Osteocyte (in vitro differentiated cells): ENCODE measurements at regions not wholly inside any gene's neighbourhood (a gene's known extent, or its start where the extent isn't known, plus 50 kb on each side); places are given as distances from the start of the nearest gene placed in this dataset.

Source experiments
- DNase-seq: peaks from one replicate; pipeline ENCODE4 v3.0.0; 2021; ENCODE audit warnings: mixed read lengths; ENCODE audit not compliant: unreplicated experiment; ENCODE audit errors: extremely low spot score
- H3K27ac Mint-ChIP-seq: one replicate; pipeline ENCODE4 v1.8.0; 2021; ENCODE audit warnings: mild to moderate bottlenecking, mixed read lengths; ENCODE audit not compliant: unreplicated experiment
- H3K27me3 Mint-ChIP-seq: one replicate; pipeline ENCODE4 v1.8.0; 2021; ENCODE audit warnings: mixed read lengths; ENCODE audit not compliant: unreplicated experiment
- H3K36me3 Mint-ChIP-seq: one replicate; pipeline ENCODE4 v1.8.0; 2021; ENCODE audit warnings: mixed read lengths; ENCODE audit not compliant: unreplicated experiment
- H3K4me1 Mint-ChIP-seq: one replicate; pipeline ENCODE4 v1.8.0; 2021; ENCODE audit warnings: mixed read lengths; ENCODE audit not compliant: unreplicated experiment
- H3K4me3 Mint-ChIP-seq: one replicate; pipeline ENCODE4 v1.8.0; 2021; ENCODE audit warnings: mild to moderate bottlenecking, moderate library complexity, mixed read lengths; ENCODE audit not compliant: unreplicated experiment
- H3K9me3 Mint-ChIP-seq: one replicate; pipeline ENCODE4 v1.8.0; 2021; ENCODE audit warnings: mixed read lengths; ENCODE audit not compliant: unreplicated experiment
- TF ChIP-seq, protein P1 (sequence below): fragments of 200-600 bp; sonication (generic); IDR thresholded peaks from 2 replicates; pipeline ENCODE4 v1.5.0; 2021; ENCODE audit warnings: antibody characterized with exemption, mild to moderate bottlenecking, moderate library complexity

- Mint-ChIP-seq H3K27me3 (no peaks in the 10 kb centered on the region), H3K36me3 (no peaks in the 10 kb centered on the region), H3K9me3 (no peaks in the 10 kb centered on the region), H3K4me3 (no peak overlapping the region), H3K27ac (no peak overlapping the region), H3K4me1 (no peaks in the 10 kb centered on the region)
- no peak for DNase-seq
- TF ChIP-seq, protein P1, sequence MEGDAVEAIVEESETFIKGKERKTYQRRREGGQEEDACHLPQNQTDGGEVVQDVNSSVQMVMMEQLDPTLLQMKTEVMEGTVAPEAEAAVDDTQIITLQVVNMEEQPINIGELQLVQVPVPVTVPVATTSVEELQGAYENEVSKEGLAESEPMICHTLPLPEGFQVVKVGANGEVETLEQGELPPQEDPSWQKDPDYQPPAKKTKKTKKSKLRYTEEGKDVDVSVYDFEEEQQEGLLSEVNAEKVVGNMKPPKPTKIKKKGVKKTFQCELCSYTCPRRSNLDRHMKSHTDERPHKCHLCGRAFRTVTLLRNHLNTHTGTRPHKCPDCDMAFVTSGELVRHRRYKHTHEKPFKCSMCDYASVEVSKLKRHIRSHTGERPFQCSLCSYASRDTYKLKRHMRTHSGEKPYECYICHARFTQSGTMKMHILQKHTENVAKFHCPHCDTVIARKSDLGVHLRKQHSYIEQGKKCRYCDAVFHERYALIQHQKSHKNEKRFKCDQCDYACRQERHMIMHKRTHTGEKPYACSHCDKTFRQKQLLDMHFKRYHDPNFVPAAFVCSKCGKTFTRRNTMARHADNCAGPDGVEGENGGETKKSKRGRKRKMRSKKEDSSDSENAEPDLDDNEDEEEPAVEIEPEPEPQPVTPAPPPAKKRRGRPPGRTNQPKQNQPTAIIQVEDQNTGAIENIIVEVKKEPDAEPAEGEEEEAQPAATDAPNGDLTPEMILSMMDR = no peak
Measured at GRCh38 chr13:79121286-79121685, 284.8 kb downstream of the RBM26 start.

- H3K36me3 Mint-ChIP-seq = no peaks in the 10 kb centered on the region
- no peak for DNase-seq
- H3K27me3 Mint-ChIP-seq = no peaks in the 10 kb centered on the region
Measured at GRCh38 chr13:79119578-79120107, 286.4 kb downstream of the RBM26 start.

DNA sequence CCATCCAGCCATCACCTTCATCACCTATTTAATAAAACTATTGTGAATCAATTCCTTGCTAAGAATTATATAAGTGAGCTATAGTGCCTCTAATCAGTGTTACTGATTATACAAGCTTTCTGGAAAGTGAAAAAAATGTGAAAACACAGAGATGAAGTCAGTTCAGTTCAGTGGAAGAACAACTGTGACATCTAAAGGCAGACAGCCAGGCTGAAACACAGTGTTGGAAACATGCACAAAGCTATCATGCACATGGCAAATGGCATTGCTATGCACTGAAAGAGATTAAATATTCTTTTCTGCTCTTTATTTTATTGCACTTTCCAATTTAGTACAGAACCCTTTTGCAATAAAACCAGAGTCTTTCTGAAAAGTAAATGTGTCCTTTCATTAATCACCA, 294.0 kb downstream of the RBM26 start:
- no peaks in the 10 kb centered on the region for H3K36me3 Mint-ChIP-seq
- peaks cover 2% of the 10 kb centered on the region for H3K27me3 Mint-ChIP-seq
- H3K27ac Mint-ChIP-seq = no peak overlapping the region
- no peaks in the 10 kb centered on the region for H3K9me3 Mint-ChIP-seq
- TF ChIP-seq, protein P1 = no peak
- H3K4me1 Mint-ChIP-seq = no peaks in the 10 kb centered on the region
- no peak overlapping the region for H3K4me3 Mint-ChIP-seq
- DNase-seq = no peak

More at GRCh38 chr13:79119578-79120107, 286.4 kb downstream of the RBM26 start:
- Mint-ChIP-seq H3K4me3 (no peak overlapping the region), H3K4me1 (no peaks in the 10 kb centered on the region), H3K27ac (no peak overlapping the region), H3K9me3 (no peaks in the 10 kb centered on the region)
- TF ChIP-seq, protein P1 = no peak

DNA sequence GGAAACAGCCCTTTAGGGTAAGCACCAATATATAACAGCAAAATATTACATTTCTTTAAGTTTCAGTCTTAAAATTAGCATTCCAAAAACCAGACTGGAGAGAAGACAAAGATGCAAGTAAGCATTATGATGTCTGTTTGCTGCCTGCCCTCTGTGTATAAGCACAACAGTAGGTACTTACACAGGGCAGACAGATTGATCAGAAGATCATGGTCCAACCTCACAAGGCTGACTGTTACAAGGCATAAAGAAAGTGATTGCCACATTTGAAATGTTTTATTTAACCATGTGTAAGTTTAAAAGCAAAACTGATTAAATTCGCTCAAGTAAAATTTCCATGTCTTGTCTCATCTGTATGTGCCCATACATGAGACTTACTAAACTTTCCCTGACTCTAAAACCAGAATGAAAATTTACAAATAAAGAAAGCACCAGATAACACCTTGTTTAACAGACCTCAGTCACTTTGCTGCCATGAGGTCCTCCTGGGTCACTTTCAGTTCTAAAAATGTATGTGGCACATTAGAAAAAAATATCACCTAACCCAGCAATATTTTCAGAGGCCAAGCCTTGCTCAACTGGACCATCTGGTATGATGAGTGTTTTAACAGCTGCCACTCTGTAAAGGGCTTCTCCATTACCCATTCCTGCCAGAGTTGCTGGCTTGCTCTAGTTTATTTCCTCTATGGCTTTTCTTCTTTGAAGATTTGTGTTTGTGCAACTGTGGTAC, 297.0 kb downstream of the RBM26 start:
- no peak for DNase-seq
- no peak overlapping the region for H3K27ac Mint-ChIP-seq
- no peaks in the 10 kb centered on the region for H3K9me3 Mint-ChIP-seq
- no peak overlapping the region for H3K4me3 Mint-ChIP-seq
- TF ChIP-seq, protein P1 = no peak
- H3K36me3 Mint-ChIP-seq = no peaks in the 10 kb centered on the region
- peaks cover 4% of the 10 kb centered on the region for H3K27me3 Mint-ChIP-seq
- no peaks in the 10 kb centered on the region for H3K4me1 Mint-ChIP-seq

GRCh38 chr13:79098596-79098995, 307.5 kb downstream of the RBM26 start:
- TF ChIP-seq, protein P1 = no peak
- Mint-ChIP-seq H3K27me3 (no peaks in the 10 kb centered on the region), H3K9me3 (no peaks in the 10 kb centered on the region), H3K4me1 (no peaks in the 10 kb centered on the region), H3K36me3 (no peaks in the 10 kb centered on the region), H3K4me3 (no peak overlapping the region), H3K27ac (no peak overlapping the region)
- no peak for DNase-seq
